ENCODE measurements at regions not wholly inside any gene's neighbourhood (a gene's known extent, or its start where the extent isn't known, plus 50 kb on each side); places are given as distances from the start of the nearest gene placed in this dataset.

DNA sequence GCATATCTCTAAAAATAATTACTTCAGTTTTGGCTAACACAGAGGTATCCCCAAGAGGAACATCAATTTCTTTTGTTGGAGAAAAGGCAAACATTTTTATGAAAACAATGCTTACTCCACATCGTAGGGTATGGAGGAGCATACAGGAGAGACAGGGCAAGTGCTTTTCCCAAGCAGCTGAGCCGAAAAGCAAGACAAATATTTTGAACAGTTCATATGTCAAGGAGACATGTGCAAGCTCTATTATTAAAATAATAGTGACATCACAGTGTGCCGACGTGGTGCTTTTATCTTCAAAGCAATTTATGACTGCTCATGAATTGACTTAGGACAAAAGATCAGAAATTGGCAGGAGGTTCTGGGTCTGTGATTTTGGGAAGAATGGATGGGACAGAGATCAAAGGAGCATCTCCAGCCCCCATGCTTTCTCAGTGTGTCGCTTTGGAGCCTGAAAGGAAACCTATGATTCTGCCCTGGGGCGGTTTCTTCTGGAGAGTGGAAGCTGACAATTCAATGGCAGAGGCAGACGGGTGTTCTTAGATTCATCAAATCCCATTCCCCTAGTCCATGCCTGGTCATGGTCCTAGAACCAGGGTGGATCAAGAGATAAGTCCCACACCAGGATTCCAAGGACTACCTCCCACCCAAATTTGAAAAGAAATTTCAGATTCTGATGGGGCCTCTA, 97.1 kb downstream of the JCAD start:
- DNase-seq, result no peak

DNA sequence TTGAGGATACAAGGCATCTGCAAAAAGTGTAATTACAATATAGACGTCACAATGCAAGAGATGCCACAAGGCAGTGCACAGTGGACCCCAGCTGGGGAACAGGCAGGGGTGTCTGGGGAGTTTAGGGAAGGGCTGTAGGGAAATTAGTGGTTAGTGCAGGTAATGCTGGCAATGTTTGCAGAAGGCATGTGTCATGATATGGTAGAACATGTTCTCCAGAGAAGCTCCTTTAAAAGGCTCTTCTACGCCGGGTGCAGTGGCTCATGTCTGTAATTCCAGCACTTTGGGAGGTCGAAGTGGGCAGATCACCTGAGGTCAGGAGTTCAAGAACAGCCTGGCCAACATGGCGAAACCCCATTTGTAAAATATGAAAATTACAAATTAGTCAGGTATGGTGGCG, 98.0 kb downstream of the JCAD start:
- no peak for DNase-seq

- DNase-seq, result peak in 1 of 14 donors; percentile 7
These were observed 99.1 kb downstream of the JCAD start for GRCh38 chr10:29960261-29960660.

GRCh38 chr10:29959586-29959985, 99.8 kb downstream of the JCAD start:
- no peak for DNase-seq

DNA sequence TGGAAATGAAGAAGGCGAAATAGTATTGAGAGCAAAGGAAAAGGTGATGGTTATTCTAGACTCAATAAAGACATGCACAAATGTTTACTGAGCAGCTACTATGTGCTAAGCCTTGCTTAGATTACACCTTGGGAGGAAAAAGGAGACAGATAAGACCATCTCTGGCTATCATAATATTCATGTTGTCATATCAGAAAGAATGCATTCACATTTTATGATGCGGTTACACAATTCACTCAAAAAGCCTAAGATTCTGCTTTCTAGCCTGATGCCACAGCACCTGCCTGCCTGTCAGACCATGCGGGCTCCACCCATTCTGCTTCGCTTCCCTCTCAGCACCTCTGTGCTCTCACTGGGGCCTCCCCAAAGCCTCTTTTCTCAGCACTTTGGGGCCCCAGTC, 100.9 kb downstream of the JCAD start:
- no peak for DNase-seq

- no peak for DNase-seq
These were observed 101.5 kb downstream of the JCAD start for GRCh38 chr10:29957907-29958331.

DNA sequence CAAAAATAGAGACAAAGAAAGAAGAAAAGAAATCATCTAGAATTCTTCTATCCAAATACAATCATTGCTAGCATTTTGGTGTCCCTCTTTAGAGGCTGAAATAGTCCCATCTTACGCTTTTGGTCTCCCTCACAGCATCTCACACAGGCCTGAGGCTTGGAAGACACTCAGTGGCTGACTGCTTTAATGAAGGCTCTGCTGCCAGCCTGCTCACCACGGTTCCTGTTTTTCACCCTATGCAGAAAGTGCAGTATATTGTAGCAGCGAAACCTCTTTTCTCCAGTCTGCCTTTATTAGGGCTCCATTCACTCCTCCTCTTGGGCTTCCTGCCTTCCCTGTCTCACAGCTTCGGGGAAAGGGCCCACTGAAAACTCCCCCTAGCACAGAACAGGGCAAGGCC, 102.2 kb downstream of the JCAD start:
- DNase-seq, result no peak

GRCh38 chr10:29956335-29956924, 103.0 kb downstream of the JCAD start:
- no peak for DNase-seq

- no peak for DNase-seq
These were observed 104.0 kb downstream of the JCAD start for GRCh38 chr10:29955329-29955935.

- DNase-seq, result no peak
These were observed 107.9 kb downstream of the JCAD start for GRCh38 chr10:29951441-29951931.

DNA sequence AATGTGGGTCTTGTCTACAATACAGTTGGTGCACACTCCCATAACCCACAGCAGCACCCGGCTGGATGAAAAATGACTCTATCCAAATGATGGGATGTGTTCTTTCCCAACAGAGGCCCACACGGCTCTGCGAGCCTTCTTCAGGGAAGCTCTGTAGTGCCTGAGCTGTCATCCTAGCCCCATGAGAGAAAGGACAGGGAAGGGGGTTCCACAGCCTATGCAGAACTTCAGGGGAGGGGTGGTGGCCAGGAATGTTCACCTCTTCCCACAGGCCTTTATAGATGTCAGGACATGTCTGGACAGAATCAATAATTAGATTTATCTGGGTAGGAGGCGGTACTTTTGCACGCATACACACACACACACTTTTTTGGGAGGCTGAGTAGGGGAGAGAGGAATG, 109.0 kb downstream of the JCAD start:
- no peak for DNase-seq

DNA sequence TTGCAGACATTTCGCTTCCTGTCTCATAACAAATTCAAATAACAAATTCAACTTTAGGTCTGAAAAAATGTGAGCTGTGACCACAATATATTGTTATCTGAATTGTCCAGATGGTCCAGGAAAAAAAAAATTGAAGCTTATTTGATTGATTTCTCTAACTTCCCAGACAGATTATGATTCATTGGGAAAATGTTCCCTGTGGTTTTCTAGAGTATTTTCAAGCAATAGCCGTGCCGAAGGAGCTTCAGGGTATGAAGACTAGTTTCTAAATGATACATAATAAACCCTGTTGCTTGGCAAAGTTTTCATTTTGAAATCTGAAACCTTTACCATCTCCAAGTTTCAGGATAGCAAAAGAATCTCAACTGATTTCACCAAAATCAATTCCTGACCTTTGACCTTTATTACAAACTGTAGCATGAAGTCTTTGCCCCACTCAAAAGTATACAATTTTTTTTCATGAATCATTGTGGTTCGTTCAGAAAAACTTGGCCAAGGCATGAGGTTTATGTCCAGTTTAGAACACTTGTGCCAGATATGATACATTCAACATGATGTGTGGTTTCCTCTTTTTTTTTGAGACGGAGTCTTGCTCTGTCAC, 109.9 kb downstream of the JCAD start:
- no peak for DNase-seq

DNA sequence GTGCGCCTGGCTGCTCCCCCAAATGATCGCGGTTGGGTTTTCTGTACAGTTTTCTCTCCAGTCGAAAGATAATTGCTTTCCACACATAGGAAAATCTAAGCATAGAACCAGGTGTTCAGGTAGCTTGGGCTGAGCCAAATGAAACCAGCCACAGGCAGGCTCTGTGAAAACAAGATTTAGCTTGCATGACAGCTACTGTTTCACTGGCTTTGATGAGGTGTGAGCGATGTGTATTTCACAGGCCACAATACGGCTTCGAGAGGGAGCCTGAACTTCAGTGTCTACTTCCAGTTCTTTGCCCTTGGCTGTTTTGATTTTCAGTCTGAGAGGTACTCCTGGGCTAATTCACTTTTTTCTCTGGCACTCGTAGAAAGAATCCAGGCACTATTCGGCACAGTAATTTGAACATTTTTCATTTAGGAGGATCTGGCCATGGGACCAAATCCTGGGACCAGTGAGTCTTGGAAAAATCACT, 110.5 kb downstream of the JCAD start:
- DNase-seq, result no peak

GRCh38 chr10:29947701-29948060, 111.7 kb downstream of the JCAD start:
- DNase-seq, result no peak

GRCh38 chr10:29946953-29947700, 112.3 kb downstream of the JCAD start:
- no peak for DNase-seq

DNA sequence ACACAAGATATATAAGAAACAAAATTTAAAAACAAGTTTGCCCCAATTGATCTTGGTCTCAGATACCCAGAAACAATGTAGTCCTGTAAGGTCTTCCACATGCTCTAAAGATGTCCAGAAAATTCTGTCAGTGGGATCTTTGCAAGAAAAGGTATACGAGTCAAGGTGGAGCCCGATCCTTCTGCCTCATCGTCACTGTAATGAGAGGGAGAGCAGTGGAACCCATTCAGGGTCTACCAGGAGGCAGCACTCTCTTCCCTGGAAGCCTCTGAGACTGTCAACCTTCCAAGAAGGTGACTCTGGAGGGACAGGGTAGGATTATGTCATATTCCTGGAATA, 112.8 kb downstream of the JCAD start:
- no peak for DNase-seq

DNA sequence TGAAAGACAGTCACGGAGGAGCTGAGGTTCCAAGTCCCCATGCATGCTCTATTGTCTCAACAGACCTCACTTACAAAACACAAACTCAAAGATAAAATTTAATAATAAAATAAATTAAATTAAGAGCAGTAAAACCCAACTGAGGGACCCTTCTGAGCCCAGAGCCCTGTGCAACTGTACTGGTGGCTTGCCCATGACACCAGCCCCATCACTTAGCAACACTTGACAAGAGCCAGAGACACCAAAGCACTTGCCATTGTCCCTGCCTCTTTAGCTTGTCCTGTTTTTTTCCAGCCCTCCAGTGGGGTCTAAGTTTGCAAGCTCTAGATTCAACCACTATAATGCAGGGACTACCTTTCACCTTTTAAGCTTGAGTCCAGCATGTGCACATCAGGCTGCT, 117.9 kb downstream of the JCAD start:
- no peak for DNase-seq

DNA sequence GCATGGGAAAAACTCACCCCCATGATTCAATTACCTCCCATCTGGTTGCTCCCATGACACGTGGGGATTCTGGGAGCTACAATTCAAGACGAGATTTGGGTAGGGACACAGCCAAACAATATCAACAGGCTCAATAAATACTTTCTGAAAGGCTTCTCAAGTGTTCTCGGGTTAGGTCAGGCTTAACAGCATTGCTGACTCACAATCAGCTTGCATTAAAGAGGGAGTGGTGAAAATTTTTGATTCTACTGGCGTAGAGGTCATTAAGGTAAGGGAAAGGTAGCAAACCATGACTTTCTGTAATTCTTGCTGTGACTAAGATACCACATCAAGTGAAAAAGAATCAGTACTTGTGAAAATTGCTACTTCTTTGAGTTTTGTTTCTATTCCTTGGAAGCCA, 126.4 kb downstream of the JCAD start:
- DNase-seq, result no peak

GRCh38 chr10:29931833-29932232, 127.6 kb downstream of the JCAD start:
- no peak for DNase-seq

- no peak for DNase-seq
These were observed 130.4 kb downstream of the JCAD start for GRCh38 chr10:29929006-29929405.

- DNase-seq, result no peak
These were observed 132.7 kb downstream of the JCAD start for GRCh38 chr10:29926693-29927048.

DNA sequence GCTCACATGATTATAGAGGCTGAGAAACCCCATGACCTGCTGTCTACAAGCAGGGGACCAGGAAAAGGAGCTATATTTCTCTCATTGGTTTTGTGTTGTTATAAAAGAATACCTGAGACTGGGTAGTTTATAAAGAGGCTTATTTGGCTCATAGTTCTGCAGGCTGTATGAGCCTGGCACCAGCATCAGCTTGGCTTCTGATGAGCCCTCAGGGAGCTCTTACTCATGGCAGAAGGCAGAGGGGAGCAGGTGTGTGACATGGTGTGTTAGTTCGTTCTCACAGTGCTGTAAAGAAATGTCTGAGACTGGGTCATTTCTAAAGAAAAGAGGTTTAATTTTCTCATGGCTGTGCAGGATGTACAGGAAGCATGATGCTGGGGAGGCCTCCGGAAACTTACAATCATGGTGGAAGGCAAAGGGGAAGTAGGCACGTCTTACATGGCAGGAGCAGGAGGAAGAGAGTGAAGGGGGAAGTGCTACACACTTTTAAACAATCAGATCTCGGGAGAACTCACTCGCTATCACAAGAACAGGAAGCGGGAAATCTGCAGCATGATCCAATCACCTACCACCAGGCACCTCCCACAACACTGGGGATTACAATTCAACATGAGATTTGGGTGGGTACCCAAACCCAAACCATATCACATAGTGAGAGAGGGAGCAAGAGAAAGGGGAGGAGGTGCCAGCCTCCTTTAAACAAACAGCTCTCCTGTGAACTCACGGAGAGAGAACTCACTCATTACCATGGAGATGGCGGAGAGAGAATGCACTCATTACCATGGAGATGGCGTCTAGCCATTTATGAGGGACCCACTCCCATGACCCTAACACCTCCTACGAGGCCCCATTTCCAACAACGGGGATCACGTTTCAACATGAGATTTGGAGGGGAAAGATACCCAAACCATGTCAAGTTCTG, 133.4 kb downstream of the JCAD start:
- no peak for DNase-seq

All from C1 segment of cervical spinal cord (tissue), 14 donors.